ENCODE measurements at regions not wholly inside any gene's neighbourhood (a gene's known extent, or its start where the extent isn't known, plus 50 kb on each side); places are given as distances from the start of the nearest gene placed in this dataset.

DNA sequence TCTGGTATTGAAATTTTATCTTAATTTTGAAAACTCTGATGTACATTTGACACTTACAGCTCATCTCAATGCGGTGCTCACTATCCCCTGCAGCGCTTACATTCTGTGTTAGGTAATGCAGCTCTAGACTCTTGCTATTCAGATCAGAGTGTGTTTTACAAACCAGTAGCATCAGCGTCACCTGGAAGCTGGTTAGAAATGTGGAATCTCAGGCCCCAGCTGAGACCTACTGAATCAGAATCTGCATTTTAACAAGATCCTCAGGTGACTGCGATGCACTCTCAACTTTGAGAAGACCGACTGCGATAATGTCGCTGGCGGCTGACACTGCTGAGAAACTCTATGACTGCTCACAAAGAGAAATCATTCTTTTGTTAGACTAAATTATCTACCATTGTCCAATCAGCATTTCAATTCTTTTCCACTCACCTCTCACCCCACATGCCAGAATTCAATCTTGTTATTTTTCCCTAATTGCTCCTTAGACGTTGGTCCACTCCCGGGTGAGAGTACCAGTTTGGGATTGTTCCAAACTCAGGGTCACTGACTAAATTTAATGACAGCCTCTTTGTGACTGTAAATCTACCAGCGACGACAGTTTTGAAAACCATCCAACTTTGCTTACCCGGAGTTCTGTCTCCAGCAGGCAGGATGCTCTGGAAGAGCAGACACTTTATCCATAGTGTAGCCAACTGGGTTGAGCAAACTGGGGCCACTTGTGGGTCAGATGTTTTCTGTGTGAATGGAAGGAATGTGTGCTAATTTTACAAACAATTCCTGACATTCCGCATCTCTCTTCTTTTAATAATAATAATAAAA lies 140.1 kb upstream of the BTBD3 start:
- TF ChIP-seq AHR (CRISPR knock-in tag; IDR thresholded peaks at IDR 0.05) = no peak
- TF ChIP-seq DMAP1 (CRISPR knock-in tag; IDR thresholded peaks at IDR 0.05) = no peak
- TF ChIP-seq ZC3H4 (CRISPR knock-in tag; IDR thresholded peaks at IDR 0.05; ENCODE audit: borderline replicate concordance) = no peak
- TF ChIP-seq KLF15 (CRISPR knock-in tag; IDR thresholded peaks at IDR 0.05; ENCODE audit: borderline replicate concordance) = no peak
- TF ChIP-seq KDM6A (CRISPR knock-in tag; IDR thresholded peaks at IDR 0.05; ENCODE audit: low read depth) = no peak
- no peak for TF ChIP-seq AKAP8 (CRISPR knock-in tag; IDR thresholded peaks at IDR 0.05)
- TF ChIP-seq ZFY (CRISPR knock-in tag; IDR thresholded peaks at IDR 0.05) = no peak
- no peak for TF ChIP-seq JUNB (CRISPR knock-in tag; IDR thresholded peaks at IDR 0.05; ENCODE audit: borderline replicate concordance)
- no peak for TF ChIP-seq RXRB (CRISPR knock-in tag; IDR thresholded peaks at IDR 0.05; ENCODE audit: borderline replicate concordance)
- TF ChIP-seq SIX1 (CRISPR knock-in tag; IDR thresholded peaks at IDR 0.05; ENCODE audit: borderline replicate concordance) = no peak
- TF ChIP-seq, protein P1, sequence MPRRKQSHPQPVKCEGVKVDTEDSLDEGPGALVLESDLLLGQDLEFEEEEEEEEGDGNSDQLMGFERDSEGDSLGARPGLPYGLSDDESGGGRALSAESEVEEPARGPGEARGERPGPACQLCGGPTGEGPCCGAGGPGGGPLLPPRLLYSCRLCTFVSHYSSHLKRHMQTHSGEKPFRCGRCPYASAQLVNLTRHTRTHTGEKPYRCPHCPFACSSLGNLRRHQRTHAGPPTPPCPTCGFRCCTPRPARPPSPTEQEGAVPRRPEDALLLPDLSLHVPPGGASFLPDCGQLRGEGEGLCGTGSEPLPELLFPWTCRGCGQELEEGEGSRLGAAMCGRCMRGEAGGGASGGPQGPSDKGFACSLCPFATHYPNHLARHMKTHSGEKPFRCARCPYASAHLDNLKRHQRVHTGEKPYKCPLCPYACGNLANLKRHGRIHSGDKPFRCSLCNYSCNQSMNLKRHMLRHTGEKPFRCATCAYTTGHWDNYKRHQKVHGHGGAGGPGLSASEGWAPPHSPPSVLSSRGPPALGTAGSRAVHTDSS (CRISPR knock-in tag; conservative IDR thresholded peaks at IDR 0.05) = no peak
- no peak for TF ChIP-seq MIER2 (CRISPR knock-in tag; IDR thresholded peaks at IDR 0.05)
- TF ChIP-seq, protein P2, sequence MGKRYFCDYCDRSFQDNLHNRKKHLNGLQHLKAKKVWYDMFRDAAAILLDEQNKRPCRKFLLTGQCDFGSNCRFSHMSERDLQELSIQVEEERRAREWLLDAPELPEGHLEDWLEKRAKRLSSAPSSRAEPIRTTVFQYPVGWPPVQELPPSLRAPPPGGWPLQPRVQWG (CRISPR knock-in tag; IDR thresholded peaks at IDR 0.05; ENCODE audit: borderline replicate concordance, low read depth) = no peak
- TF ChIP-seq IKZF1 (IDR thresholded peaks at IDR 0.05) = no peak
- TF ChIP-seq SETDB1 (CRISPR knock-in tag; IDR thresholded peaks at IDR 0.05; ENCODE audit: borderline replicate concordance) = no peak
- no peak for TF ChIP-seq SMAD1 (CRISPR knock-in tag; IDR thresholded peaks at IDR 0.05; ENCODE audit: borderline replicate concordance, low read depth)
- no peak overlapping the region for H3K4me3 ChIP-seq (replicated peaks in 1 of 3; ENCODE audit: insufficient read depth in 1 of 3, low read depth in 2 of 3, low read length in 3 of 3)
- H3K9me3 ChIP-seq (ENCODE audit: low read length) = no peaks in the 10 kb centered on the region
- CTCF ChIA-PET (ENCODE audit: low intra/inter-chr PET ratio, low total read pairs) = no interaction called here
- H2AFZ ChIP-seq (ENCODE audit: low read length) = no peak overlapping the region
- no TSS peak for BruUV-seq (replicated peaks)
- no peaks in the 10 kb centered on the region for H3K4me1 ChIP-seq (ENCODE audit: insufficient read depth, low read length)
- H3K27me3 ChIP-seq (ENCODE audit: control insufficient read depth in 1 of 2, insufficient read depth in 2 of 2, low read length in 2 of 2) = no peaks in the 10 kb centered on the region
- no peaks in the 10 kb centered on the region for H4K20me1 ChIP-seq (ENCODE audit: insufficient read depth, low read length)
- intact Hi-C loops (cut with micrococcal nuclease; ENCODE audit: unreplicated experiment) = no loop called here
- no peaks in the 10 kb centered on the region for H3K36me3 ChIP-seq (replicated peaks in 1 of 2; ENCODE audit: control insufficient read depth in 1 of 2, insufficient read depth in 2 of 2, low read length in 2 of 2)
- no peak overlapping the region for H3K9ac ChIP-seq (ENCODE audit: insufficient read depth, low read depth, low read length)
- H3K4me2 ChIP-seq (ENCODE audit: low read depth, low read length) = no peak overlapping the region
- DNase-seq (ENCODE audit: low spot score) = no peak
- in situ Hi-C loops (cut with HindIII; ENCODE audit: extremely low pct_ligation_motif_present, low pct_unique_long_range_greater_than_20kb) = no loop called here
- ATAC-seq = no peak
- no peaks in the 10 kb centered on the region for H3K79me2 ChIP-seq (ENCODE audit: insufficient read depth, low read length)
- H3K27ac ChIP-seq (ENCODE audit: extremely low read length, insufficient read depth, low read length) = no peak overlapping the region
- 50% methylated on average over 14 of the region's 14 CpGs for WGBS (ENCODE audit: low lambda C conversion rate)
- POLR2A ChIA-PET = no interaction called here
- no peak for FAIRE-seq
